Mucosa of descending colon (tissue), 3 donors: ENCODE measurements at regions not wholly inside any gene's neighbourhood (a gene's known extent, or its start where the extent isn't known, plus 50 kb on each side); places are given as distances from the start of the nearest gene placed in this dataset.
"Not testable (repeated sequence)": the region's sequence is repeated elsewhere in the genome, so short reads cannot be mapped to it uniquely, and the experiment has no call there.

Source experiments
- ATAC-seq: fragments of 200-7000 bp; cut with Tn5 transposase; one replicate; pipeline ENCODE4 v1.9.1; 2020; ENCODE audit warnings: mild to moderate bottlenecking, moderate library complexity
- DNase-seq, 3 donors: peaks; one replicate each; pipeline ENCODE4 v3.0.0-alpha.2; 2020
- H3K36me3 ChIP-seq: fragments of 200-600 bp; one replicate; pipeline ENCODE4 v1.8.0; 2021; ENCODE audit warnings: low read depth, mild to moderate bottlenecking
- H3K4me1 ChIP-seq: fragments of 200-600 bp; one replicate; pipeline ENCODE4 v1.8.0; 2021; ENCODE audit warnings: low read depth, mild to moderate bottlenecking
- H3K4me3 ChIP-seq: fragments of 200-600 bp; one replicate; pipeline ENCODE4 v1.8.0; 2021; ENCODE audit warnings: mild to moderate bottlenecking
- H3K9me3 ChIP-seq: fragments of 200-600 bp; one replicate; pipeline ENCODE4 v1.8.0; 2021; ENCODE audit warnings: mild to moderate bottlenecking
- CTCF ChIP-seq: fragments of 200-600 bp; IDR thresholded peaks from one replicate; pipeline ENCODE4 v1.8.0; 2022; ENCODE audit warnings: antibody characterized with exemption, mild to moderate bottlenecking
- intact Hi-C, 2 donors: fragments of 100-400 bp; cut with DNase I in 1 of 2; cut with micrococcal nuclease in 1 of 2; formaldehyde crosslinking; loops; one replicate each; pipeline versions ENCODE4 v1.11.0 to v1.11.1; 2022; cut with DNase I, micrococcal nuclease
- donor health status: DM: no; HTN: no; CAD: no; lungs with moderate emphysema.
- donor health status: DM: no; HTN: no; CAD: no.
- donor health status: DM: no; HTN: yes; CAD: no.

GRCh38 chr10:83516788-83517187 is 622.5 kb upstream of the GHITM start:
- DNase-seq (no peak), ATAC-seq (no peak)
- H3K4me3 ChIP-seq = no peak overlapping the region
- TF ChIP-seq CTCF = no peak
- H3K4me1 ChIP-seq = no peaks in the 10 kb centered on the region
- no peaks in the 10 kb centered on the region for H3K9me3 ChIP-seq
- no peaks in the 10 kb centered on the region for H3K36me3 ChIP-seq
- intact Hi-C loops = no loop called here

GRCh38 chr10:83517456-83517855 is 621.9 kb upstream of the GHITM start:
- Histone ChIP-seq H3K36me3 (no peaks in the 10 kb centered on the region), H3K9me3 (no peaks in the 10 kb centered on the region), H3K4me3 (no peak overlapping the region), H3K4me1 (no peaks in the 10 kb centered on the region)
- ATAC-seq (no peak), DNase-seq (no peak)
- intact Hi-C loops = no loop called here
- TF ChIP-seq CTCF = no peak

GRCh38 chr10:83518779-83519178 is 620.5 kb upstream of the GHITM start:
- Histone ChIP-seq H3K4me1 (no peaks in the 10 kb centered on the region), H3K36me3 (no peaks in the 10 kb centered on the region), H3K4me3 (no peak overlapping the region), H3K9me3 (no peaks in the 10 kb centered on the region)
- intact Hi-C loops = no loop called here
- DNase-seq (no peak), ATAC-seq (no peak)
- TF ChIP-seq CTCF = no peak

GRCh38 chr10:83520386-83520785 is 618.9 kb upstream of the GHITM start:
- H3K4me1 ChIP-seq, ATAC-seq, H3K36me3 ChIP-seq, DNase-seq, H3K9me3 ChIP-seq, H3K4me3 ChIP-seq, intact Hi-C loops: not testable (repeated sequence)

- ATAC-seq (no peak), DNase-seq (no peak)
- H3K4me1 ChIP-seq = no peaks in the 10 kb centered on the region
- intact Hi-C loops = no loop called here
- TF ChIP-seq CTCF = no peak
- H3K4me3 ChIP-seq = no peak overlapping the region
- H3K9me3 ChIP-seq = peaks cover 12% of the 10 kb centered on the region
- no peaks in the 10 kb centered on the region for H3K36me3 ChIP-seq
Measured at GRCh38 chr10:83522456-83522855, 616.9 kb upstream of the GHITM start.

GRCh38 chr10:83522881-83523386 is 616.4 kb upstream of the GHITM start:
- ATAC-seq = no peak
- H3K36me3 ChIP-seq = no peaks in the 10 kb centered on the region

More at GRCh38 chr10:83522881-83523386, 616.4 kb upstream of the GHITM start:
- no peak for DNase-seq
- Histone ChIP-seq H3K9me3 (peaks cover 15% of the 10 kb centered on the region), H3K4me1 (no peaks in the 10 kb centered on the region), H3K4me3 (no peak overlapping the region)
- TF ChIP-seq CTCF = no peak
- intact Hi-C loops = no loop called here
